H9 (cell line): ENCODE measurements at regions not wholly inside any gene's neighbourhood (a gene's known extent, or its start where the extent isn't known, plus 50 kb on each side); places are given as distances from the start of the nearest gene placed in this dataset.

ENCODE experiments used
- DNase-seq: peaks from one replicate; pipeline ENCODE4 v3.0.0-alpha.2; 2017
- H2AFZ ChIP-seq: one replicate; pipeline ENCODE4 v1.6.1; 2013; ENCODE audit warnings: mild to moderate bottlenecking, low read length, control low read depth, moderate library complexity
- H2AK5ac ChIP-seq: 2 replicates; pipeline ENCODE4 v1.6.1; 2013; ENCODE audit warnings: low read length, control low read depth, mixed read lengths; ENCODE audit not compliant: insufficient read length
- H2BK120ac ChIP-seq: one replicate; pipeline ENCODE4 v1.6.1; 2013; ENCODE audit warnings: low read depth, mild to moderate bottlenecking, low read length, control low read depth, inconsistent platforms; ENCODE audit not compliant: poor library complexity, severe bottlenecking
- H2BK12ac ChIP-seq: 2 replicates; pipeline ENCODE4 v1.6.1; 2013; ENCODE audit warnings: low read length, control low read depth, mixed read lengths, low read depth; ENCODE audit not compliant: insufficient read length
- H2BK15ac ChIP-seq: 2 replicates; pipeline ENCODE4 v1.6.1; 2013; ENCODE audit warnings: low read depth, low read length, control low read depth
- H2BK20ac ChIP-seq: one replicate; pipeline ENCODE4 v1.6.1; 2013; ENCODE audit warnings: low read depth, mild to moderate bottlenecking, low read length, control low read depth, inconsistent platforms; ENCODE audit not compliant: poor library complexity, severe bottlenecking
- H2BK5ac ChIP-seq: 2 replicates; pipeline ENCODE4 v1.6.1; 2013; ENCODE audit warnings: low read length, control low read depth, mixed read lengths; ENCODE audit not compliant: insufficient read length
- H3K14ac ChIP-seq: 2 replicates; pipeline ENCODE4 v1.6.1; 2013; ENCODE audit warnings: low read length, control low read depth; ENCODE audit not compliant: insufficient read depth
- H3K18ac ChIP-seq: 2 replicates; pipeline ENCODE4 v1.6.1; 2013; ENCODE audit warnings: low read depth, mild to moderate bottlenecking, mixed read lengths, low read length, control low read depth; ENCODE audit not compliant: insufficient read length
- H3K23ac ChIP-seq: 2 replicates; pipeline ENCODE4 v1.6.1; 2013; ENCODE audit warnings: low read length, control low read depth, mixed read lengths, low read depth; ENCODE audit not compliant: insufficient read length
- H3K23me2 ChIP-seq: 2 replicates; pipeline ENCODE4 v1.6.1; 2013; ENCODE audit warnings: low read depth, mild to moderate bottlenecking, mixed read lengths, low read length, control low read depth; ENCODE audit not compliant: insufficient read length, poor library complexity, severe bottlenecking
- H3K27ac ChIP-seq: 2 replicates; pipeline ENCODE4 v1.5.1; 2013; ENCODE audit warnings: low read length, control low read depth, mixed read lengths, low read depth; ENCODE audit not compliant: insufficient read length
- H3K27me3 ChIP-seq: 2 replicates; pipeline ENCODE4 v1.6.1; 2013; ENCODE audit warnings: low read length, control low read depth, inconsistent platforms; ENCODE audit not compliant: insufficient read depth
- H3K4ac ChIP-seq: 2 replicates; pipeline ENCODE4 v1.6.1; 2013; ENCODE audit warnings: low read depth, mild to moderate bottlenecking, control low read depth, inconsistent platforms, low read length, moderate library complexity
- H3K4me1 ChIP-seq: 2 replicates; pipeline ENCODE4 v1.6.1; 2013; ENCODE audit warnings: low read length, control low read depth, inconsistent platforms; ENCODE audit not compliant: insufficient read depth
- H3K4me2 ChIP-seq: 2 replicates; pipeline ENCODE4 v1.6.1; 2013; ENCODE audit warnings: low read length, control low read depth, mixed read lengths; ENCODE audit not compliant: insufficient read length, insufficient read depth
- H3K56ac ChIP-seq: 2 replicates; pipeline ENCODE4 v1.6.1; 2013; ENCODE audit warnings: low read depth, mild to moderate bottlenecking, mixed read lengths, low read length, control low read depth; ENCODE audit not compliant: insufficient read length
- H3K79me1 ChIP-seq: 2 replicates; pipeline ENCODE4 v1.6.1; 2013; ENCODE audit warnings: low read depth, mild to moderate bottlenecking, moderate library complexity, low read length, control low read depth, inconsistent platforms; ENCODE audit not compliant: insufficient read depth, poor library complexity, severe bottlenecking
- H3K79me2 ChIP-seq: 2 replicates; pipeline ENCODE4 v1.6.1; 2013; ENCODE audit warnings: low read length, control low read depth, inconsistent platforms; ENCODE audit not compliant: insufficient read depth
- H3K9ac ChIP-seq: 2 replicates; pipeline ENCODE4 v1.6.1; 2013; ENCODE audit warnings: low read length, control low read depth, mixed read lengths; ENCODE audit not compliant: insufficient read length; ENCODE audit errors: extremely low read depth
- H3K9me3 ChIP-seq: one replicate; pipeline ENCODE4 v1.6.1; 2013; ENCODE audit warnings: low read depth, low read length, inconsistent platforms; ENCODE audit not compliant: control insufficient read depth
- H3T11ph ChIP-seq: one replicate; pipeline ENCODE4 v1.6.1; 2013; ENCODE audit warnings: mild to moderate bottlenecking, low read length, control low read depth, inconsistent platforms
- H4K20me1 ChIP-seq: one replicate; pipeline ENCODE4 v1.6.1; 2013; ENCODE audit not compliant: control insufficient read depth, insufficient read length, insufficient read depth
- H4K5ac ChIP-seq: 2 replicates; pipeline ENCODE4 v1.6.1; 2013; ENCODE audit warnings: low read depth, mild to moderate bottlenecking, mixed read lengths, low read length, control low read depth; ENCODE audit not compliant: insufficient read length
- H4K8ac ChIP-seq: replicated peaks from 2 replicates; pipeline ENCODE4 v1.6.1; 2013; ENCODE audit warnings: low read length, control low read depth, mixed read lengths, low read depth; ENCODE audit not compliant: insufficient read length
- H4K91ac ChIP-seq: 2 replicates; pipeline ENCODE4 v1.6.1; 2013; ENCODE audit warnings: low read depth, mild to moderate bottlenecking, moderate library complexity, mixed read lengths, low read length, control low read depth; ENCODE audit not compliant: insufficient read length
- H3K27ac Mint-ChIP-seq, 3 experiments: 2 replicates in 2 of 3; 3 replicates in 1 of 3; pipeline ENCODE4 v1.8.0; 2020 to 2021; ENCODE audit warnings: mixed read lengths in 3 of 3, mild to moderate bottlenecking in 1 of 3, moderate library complexity in 1 of 3
- H3K27me3 Mint-ChIP-seq: 2 replicates; pipeline ENCODE4 v1.8.0; 2021; ENCODE audit warnings: low read depth, mild to moderate bottlenecking, moderate library complexity, mixed read lengths
- H3K36me3 Mint-ChIP-seq, 3 experiments: 2 replicates in 2 of 3; 3 replicates in 1 of 3; pipeline ENCODE4 v1.8.0; 2020 to 2021; ENCODE audit warnings: low read depth in 3 of 3, mixed read lengths in 3 of 3; ENCODE audit not compliant: insufficient read depth in 1 of 3
- H3K4me1 Mint-ChIP-seq, 2 experiments: 2 replicates each; pipeline ENCODE4 v1.8.0; 2020; ENCODE audit warnings: mixed read lengths in 2 of 2
- H3K4me3 Mint-ChIP-seq, 2 experiments: 2 replicates in 1 of 2; 3 replicates in 1 of 2; pipeline ENCODE4 v1.8.0; 2020 to 2021; ENCODE audit warnings: mild to moderate bottlenecking in 2 of 2, mixed read lengths in 2 of 2, moderate library complexity in 1 of 2
- H3K9me3 Mint-ChIP-seq, 2 experiments: 2 replicates in 1 of 2; 3 replicates in 1 of 2; pipeline ENCODE4 v1.8.0; 2020; ENCODE audit warnings: mild to moderate bottlenecking in 2 of 2, mixed read lengths in 2 of 2, moderate library complexity in 1 of 2
- CTCF ChIP-seq: fragments of 200-600 bp; sonication (generic); conservative IDR thresholded peaks from 3 replicates; pipeline ENCODE4 v1.8.0; 2021; ENCODE audit warnings: antibody characterized with exemption, mild to moderate bottlenecking
- WGBS: extraction: QIAGEN DNeasy Blood & Tissue Kit; methylation state at CpG from one replicate; pipeline ENCODE4 v1.1.7; 2013; ENCODE audit warnings: missing lambda C conversion rate, low lambda C conversion rate, mixed read lengths; ENCODE audit not compliant: insufficient read length; ENCODE audit errors: extremely low coverage; 5-methylcytosine and 5-hydroxymethylcytosine counted together

- no peak for DNase-seq
- H3K18ac ChIP-seq = no peak overlapping the region
- H4K20me1 ChIP-seq = no peaks in the 10 kb centered on the region
- Mint-ChIP-seq H3K4me1 (peaks cover 13 to 28% of the 10 kb centered on the region in 2 experiments), H3K27ac (peak overlapping the region in 1 of 3 experiments; percentile 37; a peak in 2 of 7 replicates), H3K36me3 (no peaks in the 10 kb centered on the region), H3K27me3 (peaks cover 3% of the 10 kb centered on the region), H3K4me3 (no peak overlapping the region), H3K9me3 (no peaks in the 10 kb centered on the region)
- H3K23ac ChIP-seq = no peak overlapping the region
- no peak overlapping the region for H4K91ac ChIP-seq
- no peak overlapping the region; the same call in 1 of the 2 replicates for H3K14ac ChIP-seq
- no peak overlapping the region for H2BK15ac ChIP-seq
- H2BK5ac ChIP-seq = no peak overlapping the region
- no peaks in the 10 kb centered on the region for H3K79me2 ChIP-seq
- H3K4ac ChIP-seq = no peak overlapping the region
- no peaks in the 10 kb centered on the region for H3K4me1 ChIP-seq
- no peak overlapping the region for H2BK12ac ChIP-seq
- H4K5ac ChIP-seq = no peak overlapping the region
- H2BK20ac ChIP-seq = no peak overlapping the region
- no peaks in the 10 kb centered on the region for H3K79me1 ChIP-seq
- no peak for TF ChIP-seq CTCF
- no peak overlapping the region for H3K27ac ChIP-seq
- H2AFZ ChIP-seq = no peak overlapping the region
- H3K4me2 ChIP-seq = no peak overlapping the region
- no peaks in the 10 kb centered on the region for H3K23me2 ChIP-seq
- WGBS = no CpG with 5 or more reads among the region's 4 CpGs
- H3K27me3 ChIP-seq = no peaks in the 10 kb centered on the region
- no peak overlapping the region for H2AK5ac ChIP-seq
- no peak overlapping the region for H4K8ac ChIP-seq
- no peak overlapping the region for H3T11ph ChIP-seq
- H2BK120ac ChIP-seq = no peak overlapping the region
- no peaks in the 10 kb centered on the region for H3K9me3 ChIP-seq
- no peak overlapping the region for H3K9ac ChIP-seq
- no peak overlapping the region for H3K56ac ChIP-seq
Measured at GRCh38 chr12:111203446-111203845, 165.4 kb downstream of the PHETA1 start.
